MM.1S (cell line): ENCODE measurements at regions not wholly inside any gene's neighbourhood (a gene's known extent, or its start where the extent isn't known, plus 50 kb on each side); places are given as distances from the start of the nearest gene placed in this dataset.

Experiments
- EZH2phosphoT487 ChIP-seq: fragments of 300-600 bp; sonication (generic); IDR thresholded peaks from 2 replicates; pipeline ENCODE4 v1.6.1; 2018; ENCODE audit warnings: antibody characterized with exemption, low read length
- TF ChIP-seq, protein P1 (sequence below): fragments of 300-600 bp; sonication (generic); IDR thresholded peaks from 2 replicates; pipeline ENCODE4 v1.5.1; 2016; ENCODE audit warnings: antibody characterized with exemption, low read length, mixed read lengths

DNA sequence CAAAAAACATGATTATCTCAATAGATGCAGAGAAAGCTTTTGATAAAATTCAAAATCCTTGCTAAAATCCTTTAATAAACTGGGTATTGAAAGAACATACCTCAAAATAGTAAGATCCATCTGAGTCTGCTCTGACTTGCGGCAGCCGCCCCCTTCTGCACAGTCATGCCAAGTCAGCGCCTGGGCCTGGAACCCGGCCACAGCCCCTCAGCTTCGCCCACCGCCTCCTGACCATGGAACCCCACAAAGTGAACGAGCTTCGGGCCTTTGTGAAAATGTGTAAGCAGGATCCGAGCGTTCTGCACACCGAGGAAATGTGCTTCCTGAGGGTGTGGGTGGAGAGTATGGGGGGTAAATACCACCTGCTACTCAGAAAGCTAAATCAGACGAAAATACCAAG, 270.9 kb upstream of the TFPI start:
- TF ChIP-seq, protein P1, sequence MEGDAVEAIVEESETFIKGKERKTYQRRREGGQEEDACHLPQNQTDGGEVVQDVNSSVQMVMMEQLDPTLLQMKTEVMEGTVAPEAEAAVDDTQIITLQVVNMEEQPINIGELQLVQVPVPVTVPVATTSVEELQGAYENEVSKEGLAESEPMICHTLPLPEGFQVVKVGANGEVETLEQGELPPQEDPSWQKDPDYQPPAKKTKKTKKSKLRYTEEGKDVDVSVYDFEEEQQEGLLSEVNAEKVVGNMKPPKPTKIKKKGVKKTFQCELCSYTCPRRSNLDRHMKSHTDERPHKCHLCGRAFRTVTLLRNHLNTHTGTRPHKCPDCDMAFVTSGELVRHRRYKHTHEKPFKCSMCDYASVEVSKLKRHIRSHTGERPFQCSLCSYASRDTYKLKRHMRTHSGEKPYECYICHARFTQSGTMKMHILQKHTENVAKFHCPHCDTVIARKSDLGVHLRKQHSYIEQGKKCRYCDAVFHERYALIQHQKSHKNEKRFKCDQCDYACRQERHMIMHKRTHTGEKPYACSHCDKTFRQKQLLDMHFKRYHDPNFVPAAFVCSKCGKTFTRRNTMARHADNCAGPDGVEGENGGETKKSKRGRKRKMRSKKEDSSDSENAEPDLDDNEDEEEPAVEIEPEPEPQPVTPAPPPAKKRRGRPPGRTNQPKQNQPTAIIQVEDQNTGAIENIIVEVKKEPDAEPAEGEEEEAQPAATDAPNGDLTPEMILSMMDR: no peak
- no peak for TF ChIP-seq EZH2phosphoT487
